Osteocyte (in vitro differentiated cells): ENCODE measurements at regions not wholly inside any gene's neighbourhood (a gene's known extent, or its start where the extent isn't known, plus 50 kb on each side); places are given as distances from the start of the nearest gene placed in this dataset.

Source experiments
- DNase-seq: peaks from one replicate; pipeline ENCODE4 v3.0.0; 2021; ENCODE audit warnings: mixed read lengths; ENCODE audit not compliant: unreplicated experiment; ENCODE audit errors: extremely low spot score
- H3K27ac Mint-ChIP-seq: one replicate; pipeline ENCODE4 v1.8.0; 2021; ENCODE audit warnings: mild to moderate bottlenecking, mixed read lengths; ENCODE audit not compliant: unreplicated experiment
- H3K27me3 Mint-ChIP-seq: one replicate; pipeline ENCODE4 v1.8.0; 2021; ENCODE audit warnings: mixed read lengths; ENCODE audit not compliant: unreplicated experiment
- H3K36me3 Mint-ChIP-seq: one replicate; pipeline ENCODE4 v1.8.0; 2021; ENCODE audit warnings: mixed read lengths; ENCODE audit not compliant: unreplicated experiment
- H3K4me1 Mint-ChIP-seq: one replicate; pipeline ENCODE4 v1.8.0; 2021; ENCODE audit warnings: mixed read lengths; ENCODE audit not compliant: unreplicated experiment
- H3K4me3 Mint-ChIP-seq: one replicate; pipeline ENCODE4 v1.8.0; 2021; ENCODE audit warnings: mild to moderate bottlenecking, moderate library complexity, mixed read lengths; ENCODE audit not compliant: unreplicated experiment
- H3K9me3 Mint-ChIP-seq: one replicate; pipeline ENCODE4 v1.8.0; 2021; ENCODE audit warnings: mixed read lengths; ENCODE audit not compliant: unreplicated experiment
- CTCF ChIP-seq: fragments of 200-600 bp; sonication (generic); IDR thresholded peaks from 2 replicates; pipeline ENCODE4 v1.5.0; 2021; ENCODE audit warnings: antibody characterized with exemption, mild to moderate bottlenecking, moderate library complexity

DNA sequence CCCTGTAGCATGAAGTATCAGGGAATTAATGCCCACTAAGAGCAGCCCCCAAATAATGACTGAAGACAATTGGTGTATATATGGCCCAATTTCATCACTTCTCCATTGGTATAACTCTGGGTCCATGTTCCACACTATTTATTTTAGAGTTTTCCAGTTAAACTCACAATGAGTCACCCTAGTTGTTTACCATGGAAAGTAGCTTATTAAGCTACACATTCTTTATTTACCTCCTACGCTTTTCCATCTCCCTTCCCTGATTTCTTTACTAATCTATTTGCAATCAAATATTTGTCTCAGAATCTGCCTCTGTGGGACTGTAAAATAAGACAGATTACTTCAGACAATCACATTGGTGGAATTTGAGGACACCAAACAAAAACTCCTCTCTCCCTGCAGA, 655.6 kb downstream of the SORCS1 start:
- DNase-seq, result no peak
- Mint-ChIP-seq H3K4me3 (no peak overlapping the region), H3K27me3 (peaks cover 10% of the 10 kb centered on the region)

DNA sequence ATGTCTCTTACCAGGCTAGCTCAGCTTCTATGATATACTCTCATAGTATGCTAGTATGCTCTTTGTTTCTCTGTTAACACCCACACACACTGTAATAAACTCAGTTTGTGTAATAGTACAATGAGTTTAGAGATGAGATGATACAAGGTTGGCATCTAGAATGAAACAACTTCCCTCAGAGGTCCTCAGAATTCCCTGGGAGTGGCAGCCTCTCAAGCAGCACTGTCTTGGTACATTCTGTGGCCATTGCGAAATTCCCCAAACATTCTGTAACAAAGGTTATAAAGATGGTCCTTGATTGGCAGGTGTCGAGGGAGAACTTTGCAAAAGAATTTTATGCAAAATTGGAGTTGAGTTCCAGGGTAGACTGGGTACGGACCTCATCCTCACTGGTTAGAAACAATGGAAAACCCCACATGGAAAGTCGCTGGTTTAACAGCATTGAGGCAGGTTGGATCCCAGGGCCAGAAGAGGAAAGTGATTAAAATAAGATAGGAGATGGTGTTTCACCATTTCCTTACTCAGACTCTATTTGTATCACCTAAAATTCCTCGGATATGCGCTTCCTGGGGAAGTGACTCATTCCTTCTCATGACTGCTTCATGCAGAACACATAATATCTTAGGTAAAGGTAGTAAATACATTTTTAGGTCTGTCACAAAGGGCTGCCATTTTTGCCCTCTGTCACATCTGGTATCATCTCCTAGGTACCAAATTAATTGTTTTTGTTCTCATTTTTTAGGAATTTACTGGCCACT, 657.8 kb downstream of the SORCS1 start:
- H3K36me3 Mint-ChIP-seq, result no peaks in the 10 kb centered on the region
- H3K9me3 Mint-ChIP-seq, result peaks cover 7% of the 10 kb centered on the region
- H3K27ac Mint-ChIP-seq, result no peak overlapping the region
- DNase-seq, result no peak
- H3K4me1 Mint-ChIP-seq, result no peaks in the 10 kb centered on the region
- H3K4me3 Mint-ChIP-seq, result no peak overlapping the region
- peaks cover 4% of the 10 kb centered on the region for H3K27me3 Mint-ChIP-seq
- TF ChIP-seq CTCF, result no peak

More for the DNA sequence above, 655.6 kb downstream of the SORCS1 start:
- Mint-ChIP-seq H3K9me3 (peaks cover 7% of the 10 kb centered on the region), H3K36me3 (no peaks in the 10 kb centered on the region), H3K27ac (no peak overlapping the region), H3K4me1 (no peaks in the 10 kb centered on the region)
- TF ChIP-seq CTCF, result no peak

GRCh38 chr10:106504536-106504935, 660.0 kb downstream of the SORCS1 start:
- peaks cover 2% of the 10 kb centered on the region for H3K27me3 Mint-ChIP-seq
- TF ChIP-seq CTCF, result no peak
- DNase-seq, result no peak
- H3K27ac Mint-ChIP-seq, result no peak overlapping the region
- peaks cover 7% of the 10 kb centered on the region for H3K9me3 Mint-ChIP-seq
- H3K4me3 Mint-ChIP-seq, result no peak overlapping the region
- H3K36me3 Mint-ChIP-seq, result no peaks in the 10 kb centered on the region
- no peaks in the 10 kb centered on the region for H3K4me1 Mint-ChIP-seq

- Mint-ChIP-seq H3K4me1 (no peaks in the 10 kb centered on the region), H3K9me3 (peaks cover 6% of the 10 kb centered on the region), H3K36me3 (no peaks in the 10 kb centered on the region), H3K27ac (no peak overlapping the region), H3K27me3 (peaks cover 2% of the 10 kb centered on the region), H3K4me3 (no peak overlapping the region)
- no peak for DNase-seq
- no peak for TF ChIP-seq CTCF
These were observed 661.9 kb downstream of the SORCS1 start for GRCh38 chr10:106502641-106503040.

DNA sequence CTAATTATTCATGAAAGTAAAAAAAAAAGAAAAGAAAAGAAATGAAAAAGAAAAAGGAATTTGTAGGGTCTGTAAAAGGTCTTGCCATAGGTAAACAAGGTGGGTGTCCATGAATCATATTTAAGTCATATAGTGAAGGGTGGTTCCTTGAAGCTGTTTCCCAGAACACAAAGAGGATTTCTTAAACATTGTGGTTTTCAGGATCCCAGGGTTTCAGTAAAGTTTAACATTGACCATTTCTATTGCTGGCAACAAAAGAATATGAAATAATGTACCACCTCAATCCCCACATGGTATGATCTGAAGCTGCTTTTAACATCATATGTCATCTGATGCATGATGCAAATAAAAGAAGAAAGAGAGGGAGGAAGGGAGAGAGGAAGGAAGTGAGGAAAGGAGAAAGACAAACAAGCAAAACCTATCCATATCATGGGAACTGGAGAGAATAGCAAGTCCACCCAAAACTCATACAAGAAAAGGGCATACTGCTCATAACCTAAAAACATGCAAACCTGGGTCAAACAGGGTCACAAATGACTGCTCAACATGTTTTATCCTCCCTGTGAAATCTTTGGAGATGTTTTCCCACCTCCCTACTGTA, 663.5 kb downstream of the SORCS1 start:
- Mint-ChIP-seq H3K4me3 (no peak overlapping the region), H3K27ac (no peak overlapping the region), H3K27me3 (peaks cover 2% of the 10 kb centered on the region), H3K9me3 (no peaks in the 10 kb centered on the region), H3K4me1 (no peaks in the 10 kb centered on the region), H3K36me3 (no peaks in the 10 kb centered on the region)
- TF ChIP-seq CTCF, result no peak
- DNase-seq, result no peak
